ENCODE measurements at regions not wholly inside any gene's neighbourhood (a gene's known extent, or its start where the extent isn't known, plus 50 kb on each side); places are given as distances from the start of the nearest gene placed in this dataset.

GRCh38 chr15:77684341-77685081 lies 51.8 kb upstream of the LINGO1 start:
- no peak for ATAC-seq (ENCODE audit: low read depth)
- Mint-ChIP-seq H3K4me1 (no peaks in the 10 kb centered on the region), H3K27me3 (peaks cover 20% of the 10 kb centered on the region)

GRCh38 chr15:77682564-77682963 lies 49.9 kb upstream of the LINGO1 start:
- Mint-ChIP-seq H3K36me3 (no peaks in the 10 kb centered on the region), H3K4me1 (no peaks in the 10 kb centered on the region), H3K27me3 (peaks cover 23% of the 10 kb centered on the region), H3K4me3 (no peak overlapping the region), H3K27ac (no peak overlapping the region), H3K9me3 (no peaks in the 10 kb centered on the region)
- ATAC-seq (ENCODE audit: low read depth) (no peak), DNase-seq (ENCODE audit: low spot score in 2 of 2) (no peak)

More at GRCh38 chr15:77684341-77685081, 51.8 kb upstream of the LINGO1 start:
- Mint-ChIP-seq H3K27ac (no peak overlapping the region), H3K4me3 (no peak overlapping the region), H3K9me3 (no peaks in the 10 kb centered on the region), H3K36me3 (no peaks in the 10 kb centered on the region)
- DNase-seq (ENCODE audit: low spot score in 2 of 2), result no peak
